DOHH2 (cell line): ENCODE measurements at regions not wholly inside any gene's neighbourhood (a gene's known extent, or its start where the extent isn't known, plus 50 kb on each side); places are given as distances from the start of the nearest gene placed in this dataset.

ENCODE experiments used
- CTCF ChIP-seq: fragments of 200-600 bp; sonication (generic); IDR thresholded peaks from one replicate; pipeline ENCODE4 v1.5.1; 2014; ENCODE audit warnings: antibody characterized with exemption, mild to moderate bottlenecking, low read depth, low read length; ENCODE audit not compliant: poor library complexity, severe bottlenecking
- EZH2phosphoT487 ChIP-seq: fragments of 200-600 bp; sonication (generic); IDR thresholded peaks from 2 replicates; pipeline ENCODE4 v1.6.1; 2017; ENCODE audit warnings: borderline replicate concordance, mild to moderate bottlenecking, antibody characterized with exemption, low read length, moderate library complexity, mixed read lengths

GRCh38 chr4:71941001-71941400 lies 90.8 kb upstream of the NPFFR2 start:
- TF ChIP-seq CTCF (peak; percentile 53), EZH2phosphoT487 (no peak)
